B cell (primary cell): ENCODE measurements at regions not wholly inside any gene's neighbourhood (a gene's known extent, or its start where the extent isn't known, plus 50 kb on each side); places are given as distances from the start of the nearest gene placed in this dataset.

Experiments used
- ATAC-seq: fragments of 200-7000 bp; cut with Tn5 transposase; one replicate; pipeline ENCODE4 v1.10.0; 2021; ENCODE audit warnings: low read depth, mild to moderate bottlenecking, moderate number of reproducible peaks, moderate library complexity
- CTCF ChIA-PET: fragments of 350-600 bp; sonication (Branson Sonifier 250); formaldehyde crosslinking; loops from one replicate; lab custom pipeline; 2021; ENCODE audit warnings: antibody characterized with exemption, inconsistent platforms; lab: Charles Lee
- POLR2A ChIA-PET: fragments of 350-600 bp; sonication (Branson Sonifier 250); formaldehyde crosslinking; loops from one replicate; lab custom pipeline; 2021; ENCODE audit warnings: antibody characterized with exemption; lab: Charles Lee
- DNase-seq: peaks from one replicate; pipeline ENCODE4 v3.0.0; 2013
- H2AFZ ChIP-seq: 2 replicates; pipeline ENCODE4 v1.6.1; 2012; ENCODE audit warnings: mild to moderate bottlenecking, low read depth, low read length; ENCODE audit not compliant: insufficient read depth, poor library complexity, severe bottlenecking
- H3K27ac ChIP-seq, 2 donors: 1 replicate in 1 of 2; 2 replicates in 1 of 2; pipeline ENCODE4 v1.5.1; 2012 to 2013; ENCODE audit warnings: low read length in 2 of 2, mild to moderate bottlenecking in 2 of 2, moderate library complexity in 1 of 2
- H3K27me3 ChIP-seq, 4 experiments: fragments of 200-600 bp in 1 of 4; sonication (generic) in 1 of 4; replicated peaks in 1 of 4; 1 replicate in 2 of 4; 2 replicates in 2 of 4; pipeline versions ENCODE4 v1.6.1 to v1.7.0; 2013 to 2016; ENCODE audit warnings: low read length in 3 of 4, mild to moderate bottlenecking in 2 of 4, mixed read lengths in 1 of 4, moderate library complexity in 1 of 4; ENCODE audit not compliant: insufficient read depth in 4 of 4, control insufficient read depth in 3 of 4; ENCODE audit errors: control extremely low read depth in 1 of 4
- H3K36me3 ChIP-seq, 2 experiments: replicated peaks in 1 of 2; 1 replicate in 1 of 2; 2 replicates in 1 of 2; pipeline versions ENCODE4 v1.6.1 to v1.7.1; 2013; ENCODE audit warnings: low read length in 1 of 2; ENCODE audit not compliant: insufficient read depth in 2 of 2, control insufficient read depth in 1 of 2; ENCODE audit errors: control extremely low read depth in 1 of 2, extremely low read depth in 1 of 2
- H3K4me1 ChIP-seq, 2 donors: fragments of 200-600 bp in 1 of 2; sonication (generic) in 1 of 2; 1 replicate in 1 of 2; 2 replicates in 1 of 2; pipeline versions ENCODE4 v1.5.1 to v1.6.1; 2013 to 2017; ENCODE audit warnings: low read length in 2 of 2; ENCODE audit not compliant: control insufficient read depth in 2 of 2, insufficient read depth in 2 of 2
- H3K4me2 ChIP-seq: replicated peaks from 2 replicates; pipeline ENCODE3; 2012; ENCODE audit warnings: mild to moderate bottlenecking, low read depth, low read length; ENCODE audit not compliant: poor library complexity, severe bottlenecking
- H3K4me3 ChIP-seq, 5 experiments: fragments of 200-600 bp in 1 of 5; sonication (generic) in 1 of 5; 1 replicate in 3 of 5; 2 replicates in 2 of 5; pipeline versions ENCODE4 v1.5.1 to v1.7.0; 2011 to 2016; ENCODE audit warnings: low read length in 4 of 5, mild to moderate bottlenecking in 4 of 5, low read depth in 2 of 5, control low read depth in 1 of 5, moderate library complexity in 1 of 5; ENCODE audit not compliant: insufficient read depth in 1 of 5; ENCODE audit errors: control extremely low read depth in 1 of 5, extremely low read depth in 1 of 5
- H3K79me2 ChIP-seq: fragments of 200-600 bp; sonication (generic); one replicate; pipeline ENCODE4 v1.6.0; 2016; ENCODE audit warnings: low read length; ENCODE audit not compliant: control insufficient read depth, insufficient read depth
- H3K9ac ChIP-seq: fragments of 200-600 bp; sonication (generic); 2 replicates; pipeline ENCODE4 v1.6.1; 2017; ENCODE audit warnings: mild to moderate bottlenecking, low read length, moderate library complexity
- H3K9me3 ChIP-seq, 3 donors: one replicate each; pipeline versions ENCODE4 v1.6.1 to v1.7.1; 2013; ENCODE audit warnings: low read length in 2 of 3; ENCODE audit not compliant: control insufficient read depth in 2 of 3, insufficient read depth in 1 of 3; ENCODE audit errors: control extremely low read depth in 1 of 3
- H4K20me1 ChIP-seq: 2 replicates; pipeline ENCODE4 v1.6.0; 2012; ENCODE audit warnings: mild to moderate bottlenecking, low read length; ENCODE audit not compliant: insufficient read depth, control insufficient read depth, poor library complexity, severe bottlenecking
- H3K27ac Mint-ChIP-seq: one replicate; pipeline ENCODE4 v1.8.0; 2021; ENCODE audit warnings: mixed read lengths
- H3K27me3 Mint-ChIP-seq: one replicate; pipeline ENCODE4 v1.8.0; 2021; ENCODE audit warnings: mixed read lengths
- H3K4me1 Mint-ChIP-seq: one replicate; pipeline ENCODE4 v1.8.0; 2021; ENCODE audit warnings: mixed read lengths
- H3K4me3 Mint-ChIP-seq: one replicate; pipeline ENCODE4 v1.8.0; 2021; ENCODE audit warnings: mixed read lengths
- H3K9me3 Mint-ChIP-seq: one replicate; pipeline ENCODE4 v1.8.0; 2022; ENCODE audit warnings: mixed read lengths; ENCODE audit not compliant: insufficient read depth
- CTCF ChIP-seq: fragments of 200-600 bp; IDR thresholded peaks from one replicate; pipeline ENCODE4 v1.8.0; 2022; ENCODE audit warnings: antibody characterized with exemption, mild to moderate bottlenecking
- EZH2 ChIP-seq: IDR thresholded peaks from 2 replicates; pipeline ENCODE4 v1.6.1; 2012; ENCODE audit warnings: borderline replicate concordance, low read depth, mild to moderate bottlenecking, moderate library complexity, low read length; ENCODE audit not compliant: insufficient read depth, poor library complexity, severe bottlenecking
- WGBS: methylation state at CpG from one replicate; pipeline ENCODE4 v1.1.5; 2013; ENCODE audit warnings: missing lambda C conversion rate; ENCODE audit not compliant: insufficient coverage; 5-methylcytosine and 5-hydroxymethylcytosine counted together
- intact Hi-C: fragments of 100-400 bp; cut with micrococcal nuclease; formaldehyde crosslinking; loops from one replicate; pipeline ENCODE4 v1.10.0; 2022

- 56% methylated on average over 1 of the region's 1 CpG for whole genome bisulfite sequencing
- Histone ChIP-seq H3K27ac (no peak overlapping the region), H3K4me1 (no peaks in the 10 kb centered on the region), H3K79me2 (no peaks in the 10 kb centered on the region), H3K4me3 (no peak overlapping the region), H3K9me3 (no peaks in the 10 kb centered on the region), H3K4me2 (no peak overlapping the region), H4K20me1 (no peaks in the 10 kb centered on the region), H3K9ac (no peak overlapping the region), H2AFZ (no peak overlapping the region), H3K36me3 (no peaks in the 10 kb centered on the region), H3K27me3 (no peaks in the 10 kb centered on the region)
- ATAC-seq: no peak
- Mint-ChIP-seq H3K27ac (no peak overlapping the region), H3K27me3 (no peaks in the 10 kb centered on the region), H3K4me1 (no peaks in the 10 kb centered on the region), H3K9me3 (peaks cover 7% of the 10 kb centered on the region), H3K4me3 (no peak overlapping the region)
- intact Hi-C loops: no loop called here
- TF ChIP-seq EZH2: no peak
- CTCF ChIA-PET: no interaction called here
- no peak for DNase-seq
- POLR2A ChIA-PET: no interaction called here
Observed at GRCh38 chr1:95548211-95548610, 314.2 kb downstream of the RWDD3 start.

GRCh38 chr1:95551201-95551600, 317.2 kb downstream of the RWDD3 start:
- H3K9me3 Mint-ChIP-seq: peaks cover 7% of the 10 kb centered on the region
- no peak for DNase-seq
- H3K27ac Mint-ChIP-seq: no peak overlapping the region
- no peak overlapping the region for H3K4me3 Mint-ChIP-seq
- H3K27me3 Mint-ChIP-seq: no peaks in the 10 kb centered on the region
- Histone ChIP-seq H3K9ac (no peak overlapping the region), H3K9me3 (peaks cover 0 to 2% (median 0%) of the 10 kb centered on the region in 3 donors), H3K27ac (no peak overlapping the region), H4K20me1 (no peaks in the 10 kb centered on the region), H3K4me1 (no peaks in the 10 kb centered on the region), H2AFZ (no peak overlapping the region), H3K36me3 (no peaks in the 10 kb centered on the region), H3K4me2 (no peak overlapping the region), H3K27me3 (no peaks in the 10 kb centered on the region), H3K79me2 (no peaks in the 10 kb centered on the region), H3K4me3 (no peak overlapping the region)
- H3K4me1 Mint-ChIP-seq: no peaks in the 10 kb centered on the region
- POLR2A ChIA-PET: no interaction called here
- intact Hi-C loops: no loop called here
- ATAC-seq: no peak
- CTCF ChIA-PET: no interaction called here
- TF ChIP-seq EZH2 (no peak), CTCF (no peak)
